RWPE1 (cell line): ENCODE measurements at regions not wholly inside any gene's neighbourhood (a gene's known extent, or its start where the extent isn't known, plus 50 kb on each side); places are given as distances from the start of the nearest gene placed in this dataset.

ENCODE experiments used
- CTCF ChIA-PET: fragments of 350-600 bp; sonication (Branson Sonifier 250); formaldehyde crosslinking; extraction: SDS; loops from one replicate; lab custom pipeline; 2021; lab: Yijun Ruan, JAX
- POLR2A ChIA-PET: fragments of 400-600 bp; formaldehyde crosslinking; extraction: SDS; loops from one replicate; lab custom pipeline; 2020; ENCODE audit warnings: antibody characterized with exemption; ENCODE audit not compliant: low non-redundant PET; lab: Yijun Ruan, JAX
- DNase-seq: peaks from one replicate; pipeline ENCODE4 v3.0.0; 2012; ENCODE audit warnings: low spot score
- H3K27ac ChIP-seq: fragments of 450-650 bp; 2 replicates; pipeline ENCODE4 v1.5.1; 2017
- CTCF ChIP-seq: fragments of 450-650 bp; conservative IDR thresholded peaks from 2 replicates; pipeline ENCODE4 v1.5.1; 2017; ENCODE audit warnings: low read depth, mild to moderate bottlenecking

GRCh38 chr16:54703339-54703738, 227.3 kb upstream of the IRX5 start:
- TF ChIP-seq CTCF: no peak
- no peak overlapping the region for H3K27ac ChIP-seq
- ChIA-PET CTCF (no interaction called here), POLR2A (no interaction called here)
- no peak for DNase-seq

GRCh38 chr16:54699656-54700055, 231.0 kb upstream of the IRX5 start:
- TF ChIP-seq CTCF: no peak
- POLR2A ChIA-PET: no interaction called here
- CTCF ChIA-PET: interaction anchor here (0.7 kb wide), 1 partner anchor 958 kb away, joined by 4 read pairs; no protein-coding TSS in a partner anchor
- no peak overlapping the region for H3K27ac ChIP-seq
- DNase-seq: no peak

- ChIA-PET POLR2A (no interaction called here), CTCF (interaction anchor here (0.5 to 0.6 kb wide), 2 partner anchors 13 to 172 kb away, joined by 3 to 4 read pairs; no protein-coding TSS in a partner anchor)
Observed at GRCh38 chr16:54697677-54698076, 233.0 kb upstream of the IRX5 start.

GRCh38 chr16:54696970-54697369, 233.7 kb upstream of the IRX5 start:
- POLR2A ChIA-PET: no interaction called here
- CTCF ChIA-PET: no interaction called here
- H3K27ac ChIP-seq: no peak overlapping the region
- no peak for DNase-seq
- TF ChIP-seq CTCF: no peak

More at GRCh38 chr16:54697677-54698076, 233.0 kb upstream of the IRX5 start:
- no peak overlapping the region for H3K27ac ChIP-seq
- TF ChIP-seq CTCF: no peak
- no peak for DNase-seq

GRCh38 chr16:54696522-54696921, 234.1 kb upstream of the IRX5 start:
- TF ChIP-seq CTCF: no peak
- DNase-seq: no peak
- ChIA-PET POLR2A (no interaction called here), CTCF (interaction anchor here (0.7 kb wide), 1 partner anchor 15 kb away, joined by 3 read pairs; no protein-coding TSS in a partner anchor)
- H3K27ac ChIP-seq: no peak overlapping the region

GRCh38 chr16:54694651-54695050, 236.0 kb upstream of the IRX5 start:
- no peak for DNase-seq
- CTCF ChIA-PET: no interaction called here
- H3K27ac ChIP-seq: no peak overlapping the region
- POLR2A ChIA-PET: no interaction called here
- TF ChIP-seq CTCF: no peak
